LHCN-M2 (cell line): ENCODE measurements at regions not wholly inside any gene's neighbourhood (a gene's known extent, or its start where the extent isn't known, plus 50 kb on each side); places are given as distances from the start of the nearest gene placed in this dataset.
A peak's percentile ranks its signal among the peaks of the same experiment; 100 is the strongest.
"Not testable (repeated sequence)": the region's sequence is repeated elsewhere in the genome, so short reads cannot be mapped to it uniquely, and the experiment has no call there.

Experiments
- DNase-seq: peaks from one replicate; pipeline ENCODE4 v3.0.0-alpha.2; 2012; ENCODE audit warnings: low read depth

GRCh38 chr18:53935399-53935798, 289.1 kb downstream of the MBD2 start:
- no peak for DNase-seq

GRCh38 chr18:53920312-53921075, 304.0 kb downstream of the MBD2 start:
- DNase-seq, result no peak

- DNase-seq, result no peak
Observed at GRCh38 chr18:53918091-53918490, 306.4 kb downstream of the MBD2 start.

- no peak for DNase-seq
Observed at GRCh38 chr18:53911200-53911599, 313.3 kb downstream of the MBD2 start.

GRCh38 chr18:53909668-53910067, 314.8 kb downstream of the MBD2 start:
- peak; percentile 34 for DNase-seq

- no peak for DNase-seq
Observed at GRCh38 chr18:53907921-53908320, 316.5 kb downstream of the MBD2 start.

GRCh38 chr18:53906681-53907080, 317.8 kb downstream of the MBD2 start:
- no peak for DNase-seq

GRCh38 chr18:53894675-53895442, 329.6 kb downstream of the MBD2 start:
- DNase-seq, result no peak

- no peak for DNase-seq
Observed at GRCh38 chr18:53887447-53887846, 337.0 kb downstream of the MBD2 start.

- DNase-seq, result no peak
Observed at GRCh38 chr18:53886058-53886457, 338.4 kb downstream of the MBD2 start.

- DNase-seq, result no peak
Observed at GRCh38 chr18:53883771-53884170, 340.7 kb downstream of the MBD2 start.

- no peak for DNase-seq
Observed at GRCh38 chr18:53874103-53874502, 350.4 kb downstream of the MBD2 start.

GRCh38 chr18:53864770-53865169, 359.7 kb downstream of the MBD2 start:
- no peak for DNase-seq

- no peak for DNase-seq
Observed at GRCh38 chr18:53862921-53863320, 361.5 kb downstream of the MBD2 start.

- DNase-seq, result no peak
Observed at GRCh38 chr18:53861185-53861584, 363.3 kb downstream of the MBD2 start.

GRCh38 chr18:53859764-53860163, 364.7 kb downstream of the MBD2 start:
- no peak for DNase-seq

GRCh38 chr18:53850902-53851301, 373.6 kb downstream of the MBD2 start:
- no peak for DNase-seq

- DNase-seq, result no peak
Observed at GRCh38 chr18:53843763-53844162, 380.7 kb downstream of the MBD2 start.

- no peak for DNase-seq
Observed at GRCh38 chr18:53843113-53843760, 381.2 kb downstream of the MBD2 start.

GRCh38 chr18:53838746-53839145, 385.7 kb downstream of the MBD2 start:
- DNase-seq, result no peak

GRCh38 chr18:53821141-53821540, 403.3 kb downstream of the MBD2 start:
- not testable (repeated sequence) for DNase-seq

- no peak for DNase-seq
Observed at GRCh38 chr18:53819671-53820070, 404.8 kb downstream of the MBD2 start.

GRCh38 chr18:53819174-53819573, 405.3 kb downstream of the MBD2 start:
- DNase-seq, result no peak
